HL-60/S4 treated with phorbol 12-myristate 13-acetate at 8.2 ng/mL for 4 days and 3 days (cell line): ENCODE measurements at regions not wholly inside any gene's neighbourhood (a gene's known extent, or its start where the extent isn't known, plus 50 kb on each side); places are given as distances from the start of the nearest gene placed in this dataset.

Source experiments
- in situ Hi-C: fragments of 300-500 bp; cut with MboI; formaldehyde crosslinking; loops from 2 replicates; pipeline ENCODE4 v1.15.0; 2022; ENCODE audit warnings: low sequenced_read_pairs

- in situ Hi-C loops: no loop called here
These were observed 298.6 kb downstream of the SEC14L1 start for GRCh38 chr17:77439189-77440018.

DNA sequence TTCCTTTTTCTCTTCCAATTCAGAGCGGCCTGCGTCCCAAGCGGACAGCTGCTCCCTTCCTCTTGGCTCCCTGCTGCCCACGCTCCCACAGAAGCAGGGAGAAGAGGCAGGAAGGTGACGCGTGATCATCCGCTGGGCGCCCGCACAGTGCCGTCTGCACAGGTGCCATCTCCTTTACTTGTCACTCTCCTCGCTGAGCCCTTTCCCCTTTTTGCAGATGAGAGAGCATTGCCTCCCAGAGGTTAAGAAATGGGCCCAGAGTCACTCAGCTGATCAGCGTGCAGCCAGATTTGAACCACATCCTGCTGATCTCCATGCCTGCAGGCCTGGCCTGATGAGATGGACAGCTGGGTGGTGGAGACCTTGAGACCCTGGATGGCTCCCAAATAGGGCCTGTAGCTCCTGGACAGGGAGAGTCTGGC, 299.8 kb downstream of the SEC14L1 start:
- in situ Hi-C loops: no loop called here

- in situ Hi-C loops: no loop called here
These were observed 300.6 kb downstream of the SEC14L1 start for GRCh38 chr17:77441130-77441920.

- in situ Hi-C loops: no loop called here
These were observed 301.2 kb downstream of the SEC14L1 start for GRCh38 chr17:77441940-77442339.

- in situ Hi-C loops: no loop called here
These were observed 302.4 kb downstream of the SEC14L1 start for GRCh38 chr17:77442976-77443747.

GRCh38 chr17:77443748-77444260, 303.0 kb downstream of the SEC14L1 start:
- in situ Hi-C loops: no loop called here

GRCh38 chr17:77444628-77444983, 303.8 kb downstream of the SEC14L1 start:
- in situ Hi-C loops: no loop called here

GRCh38 chr17:77444984-77445759, 304.4 kb downstream of the SEC14L1 start:
- in situ Hi-C loops: no loop called here

GRCh38 chr17:77445760-77446532, 305.2 kb downstream of the SEC14L1 start:
- in situ Hi-C loops: no loop called here

DNA sequence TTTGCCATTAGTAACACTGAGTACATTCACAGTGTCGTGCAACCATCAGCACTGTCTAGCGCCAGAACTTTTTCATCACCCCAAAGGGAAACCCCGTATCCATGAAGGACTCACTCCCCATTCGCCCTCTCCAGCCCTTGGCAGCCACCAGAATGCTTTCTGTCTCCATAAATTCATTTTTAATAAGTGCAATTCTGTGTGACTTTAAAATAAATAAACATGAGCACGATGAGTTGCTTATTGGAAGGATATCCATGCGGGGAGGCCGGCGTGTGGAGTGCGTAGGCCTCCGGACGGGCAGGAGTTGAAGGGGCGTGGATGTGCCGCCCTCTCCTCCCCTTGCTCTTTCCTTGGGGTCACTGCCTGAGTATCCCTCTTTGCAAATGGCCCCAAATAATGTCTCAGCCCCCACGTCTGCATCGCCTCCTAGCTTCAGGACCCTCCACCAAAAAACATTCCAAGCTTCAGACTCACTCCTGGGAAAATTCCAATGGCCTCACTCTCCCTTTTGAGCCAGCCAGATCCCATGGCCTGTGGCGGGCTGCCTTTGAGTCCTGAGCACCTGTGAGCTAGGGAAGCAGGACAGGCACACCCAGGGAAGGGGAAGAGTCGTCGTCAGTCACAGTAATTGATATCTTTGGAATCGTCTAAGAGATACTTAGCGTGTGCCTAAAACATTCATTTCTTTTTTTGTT, 306.3 kb downstream of the SEC14L1 start:
- in situ Hi-C loops: no loop called here

- in situ Hi-C loops: no loop called here
These were observed 308.7 kb downstream of the SEC14L1 start for GRCh38 chr17:77449373-77449907.

- in situ Hi-C loops: no loop called here
These were observed 309.4 kb downstream of the SEC14L1 start for GRCh38 chr17:77449908-77450741.

DNA sequence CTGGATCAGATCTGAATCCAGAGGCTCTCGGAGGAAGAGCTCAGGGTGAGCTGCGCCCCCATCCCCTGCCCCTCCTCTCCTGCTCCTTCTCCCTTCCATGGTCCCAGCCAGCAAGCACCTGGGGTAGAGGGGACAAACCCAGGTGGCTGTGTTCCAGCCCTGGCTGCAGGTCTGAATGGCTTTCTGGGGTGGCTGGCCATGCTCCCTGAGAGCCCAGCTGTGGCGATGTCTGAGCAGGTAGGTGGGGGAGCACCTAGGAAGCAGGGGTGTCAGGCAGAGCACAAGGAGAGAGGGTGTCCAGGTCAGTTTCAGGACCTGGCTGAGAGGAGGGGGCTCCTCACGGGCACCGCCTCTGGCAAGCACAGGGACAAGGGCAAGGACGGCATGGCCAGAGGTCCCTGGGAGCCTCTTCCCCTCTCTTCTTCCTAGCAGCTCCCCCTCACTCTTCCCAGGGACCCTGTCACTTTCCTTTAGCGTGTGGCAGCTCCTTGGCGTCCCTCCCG, 310.0 kb downstream of the SEC14L1 start:
- in situ Hi-C loops: no loop called here

- in situ Hi-C loops: no loop called here
These were observed 310.6 kb downstream of the SEC14L1 start for GRCh38 chr17:77451245-77451893.

DNA sequence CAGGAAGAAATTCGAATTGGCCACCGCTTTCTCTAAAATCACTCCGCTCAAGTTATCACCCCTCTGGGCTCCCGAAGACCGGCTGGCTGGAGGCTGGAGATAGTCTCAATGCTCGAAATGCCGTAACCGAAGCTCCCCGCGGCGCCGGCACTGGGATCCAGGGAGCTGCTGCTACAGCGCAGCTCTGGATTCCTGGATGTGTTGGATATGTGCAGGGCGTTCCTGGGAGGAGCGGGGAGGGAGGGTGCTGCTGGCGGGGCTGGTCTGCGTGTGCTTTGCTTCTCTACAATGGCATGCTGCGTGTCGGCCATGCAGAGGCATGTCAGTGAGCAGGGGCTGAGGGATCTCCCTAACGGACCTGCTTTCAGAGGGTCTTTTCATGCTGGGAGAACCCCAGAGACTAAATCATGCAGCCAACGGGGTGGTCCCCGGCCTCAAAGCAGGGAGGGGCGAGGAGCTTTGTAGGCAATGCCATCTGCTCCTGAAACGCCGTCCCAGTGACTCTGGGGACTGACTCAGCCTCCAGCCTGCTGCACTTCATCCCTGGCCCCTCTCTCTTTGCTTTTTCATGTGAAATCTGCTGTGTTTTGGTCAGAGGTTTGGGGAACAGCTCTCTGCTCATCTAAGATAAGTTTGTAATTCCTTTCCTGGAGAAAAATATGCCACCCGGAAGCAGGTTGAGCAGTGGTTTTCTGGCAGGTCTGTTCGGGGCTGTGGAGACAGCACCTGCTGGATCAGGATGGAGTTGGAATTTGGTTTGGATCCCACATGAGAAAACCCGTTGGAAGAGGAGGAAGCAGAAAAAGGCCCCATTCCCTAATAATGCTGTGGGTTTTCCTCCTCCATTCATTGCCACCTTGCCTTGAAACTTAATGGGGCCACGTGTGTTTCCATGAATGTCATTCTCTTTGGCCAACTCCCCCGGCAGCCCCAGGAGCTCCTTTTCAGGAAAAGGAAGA, 311.4 kb downstream of the SEC14L1 start:
- in situ Hi-C loops: no loop called here

DNA sequence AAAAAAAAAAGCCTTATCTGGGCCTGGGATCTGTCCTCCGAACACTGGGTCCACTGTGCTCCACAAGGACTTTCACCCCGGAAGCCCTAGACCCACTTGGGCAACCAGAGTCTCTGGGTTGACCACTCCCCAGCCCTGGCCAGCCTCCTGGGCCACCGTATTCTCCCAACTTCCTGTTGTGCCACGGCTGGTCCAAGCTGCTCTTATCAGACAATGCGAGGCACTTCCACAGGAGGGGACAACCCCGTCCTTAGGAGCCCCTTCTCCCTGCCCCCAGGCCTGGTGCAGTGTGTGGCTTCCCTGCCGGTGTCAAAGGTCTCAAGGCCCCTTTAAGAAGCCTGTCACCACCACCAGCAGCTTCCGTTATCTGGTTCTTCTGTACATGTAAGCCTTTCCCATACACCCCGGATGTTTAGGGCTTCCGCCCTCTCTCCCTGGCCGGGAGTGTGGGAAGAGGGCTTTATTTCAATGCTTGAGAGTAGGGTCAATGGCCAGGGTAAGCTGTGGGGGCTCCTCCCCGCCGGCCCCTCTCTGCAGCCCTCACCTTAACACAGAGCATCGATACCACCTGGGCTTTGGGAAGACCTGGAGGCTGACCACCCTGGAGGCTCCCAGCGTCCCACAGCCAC, 313.0 kb downstream of the SEC14L1 start:
- in situ Hi-C loops: no loop called here
